ENCODE measurements at regions not wholly inside any gene's neighbourhood (a gene's known extent, or its start where the extent isn't known, plus 50 kb on each side); places are given as distances from the start of the nearest gene placed in this dataset.

GRCh38 chr6:163776196-163776905 is 361.8 kb downstream of the QKI start:
- in situ Hi-C loops (cut with MboI; ENCODE audit: low sequenced_read_pairs) (no loop called here), dilution Hi-C loops (cut with HindIII; ENCODE audit: low sequenced_read_pairs, unreplicated experiment) (no loop called here), intact Hi-C loops (cut with micrococcal nuclease) (no loop called here)
- ATAC-seq (ENCODE audit: low read depth) (no peak), DNase-seq (no peak)
- H2AFZ ChIP-seq (replicated peaks; ENCODE audit: low read length, poor library complexity): no peak overlapping the region
- no peak overlapping the region for H2BK20ac ChIP-seq (ENCODE audit: low read depth, low read length)
- no peaks in the 10 kb centered on the region for H4K20me1 ChIP-seq (ENCODE audit: insufficient read depth, low read length)
- 90% methylated on average over 2 of the region's 5 CpGs; no CpG with 5 or more reads in 1 of the 2 experiments for WGBS, 2 experiments (ENCODE audit: extremely low coverage in 2 of 2, insufficient read length in 1 of 2)
- no peak overlapping the region for H2AK9ac ChIP-seq (replicated peaks; ENCODE audit: low read depth, low read length, poor library complexity)
- no peak for TF ChIP-seq FOS (IDR thresholded peaks at IDR 0.05; ENCODE audit: low read depth, low read length)
- TF ChIP-seq MXI1 (IDR thresholded peaks at IDR 0.05; ENCODE audit: borderline replicate concordance, low read depth, low read length): no peak
- no peak for TF ChIP-seq CEBPB (IDR thresholded peaks at IDR 0.05; ENCODE audit: low read depth, low read length)
- TF ChIP-seq ELK1 (IDR thresholded peaks at IDR 0.05; ENCODE audit: borderline replicate concordance, low read depth, low read length): no peak
- no peak for TF ChIP-seq MAFK (IDR thresholded peaks at IDR 0.05; ENCODE audit: low read depth, low read length)
- no peak for TF ChIP-seq RCOR1 (IDR thresholded peaks at IDR 0.05; ENCODE audit: insufficient replicate concordance, low read length)
- no peak for TF ChIP-seq MAZ (IDR thresholded peaks at IDR 0.05; ENCODE audit: borderline replicate concordance, low read depth, low read length)
- no peak for TF ChIP-seq BHLHE40 (IDR thresholded peaks at IDR 0.05; ENCODE audit: low read depth, low read length)
- H3K36me3 ChIP-seq (ENCODE audit: control insufficient read depth, insufficient read depth, low read length): no peaks in the 10 kb centered on the region
- H3K9me1 ChIP-seq (ENCODE audit: insufficient read depth, low read length): no peaks in the 10 kb centered on the region
- no peaks in the 10 kb centered on the region for H3K79me1 ChIP-seq (ENCODE audit: low read depth in 1 of 2, low read length in 2 of 2)
- H4K8ac ChIP-seq (ENCODE audit: low read depth in 2 of 2, low read length in 2 of 2): no peak overlapping the region
- H3K9me3 ChIP-seq (ENCODE audit: control insufficient read depth, insufficient read depth, low read length): no peaks in the 10 kb centered on the region
- no peak overlapping the region for H3K23ac ChIP-seq (ENCODE audit: low read depth, low read length)
- no peak overlapping the region for H2BK15ac ChIP-seq (ENCODE audit: low read depth, low read length)
- H3K27ac ChIP-seq (ENCODE audit: insufficient read depth, low read length): no peak overlapping the region
- BruUV-seq (replicated peaks): no TSS peak
- ChIA-PET CTCF (no interaction called here), POLR2A (ENCODE audit: unreplicated experiment) (no interaction called here)
- no peak overlapping the region for H3K18ac ChIP-seq (ENCODE audit: low read depth, low read length)
- H3K56ac ChIP-seq (ENCODE audit: extremely low read depth, insufficient read depth, low read length): no peak overlapping the region
- no peak overlapping the region for H2AK5ac ChIP-seq (ENCODE audit: low read depth, low read length)
- peaks cover 5% of the 10 kb centered on the region for H3K27me3 ChIP-seq (ENCODE audit: control insufficient read depth, insufficient read depth, low read length)
- H3K14ac ChIP-seq (replicated peaks; ENCODE audit: low read depth, low read length): no peak overlapping the region
- H3K9ac ChIP-seq (ENCODE audit: low read depth, low read length): no peak overlapping the region
- H3K4me1 ChIP-seq (ENCODE audit: control insufficient read depth, insufficient read depth, low read length): no peaks in the 10 kb centered on the region
- no peak overlapping the region for H3K4me2 ChIP-seq (ENCODE audit: low read depth, low read length)
- no peak overlapping the region for H3K4ac ChIP-seq (ENCODE audit: low read depth, low read length)
- no peak overlapping the region for H4K91ac ChIP-seq (ENCODE audit: insufficient read depth, low read depth, low read length)
- no peak overlapping the region for H4K5ac ChIP-seq (ENCODE audit: low read depth, low read length)
- no peak overlapping the region for H2BK5ac ChIP-seq (ENCODE audit: low read depth, low read length, poor library complexity, severe bottlenecking)
- no peak overlapping the region for H2BK120ac ChIP-seq (ENCODE audit: low read depth, low read length)
- no peak overlapping the region for H3K4me3 ChIP-seq (ENCODE audit: insufficient read depth, low read depth, low read length)

All from IMR-90 (cell line).